Hepatocyte (in vitro differentiated cells): ENCODE measurements at regions not wholly inside any gene's neighbourhood (a gene's known extent, or its start where the extent isn't known, plus 50 kb on each side); places are given as distances from the start of the nearest gene placed in this dataset.

ENCODE experiments used
- DNase-seq: peaks from one replicate; pipeline ENCODE4 v3.0.0-alpha.2; 2016; ENCODE audit warnings: low spot score
- H2AFZ ChIP-seq: fragments of 200-600 bp; sonication (generic); 2 replicates; pipeline ENCODE4 v1.6.0; 2016; ENCODE audit warnings: antibody characterized with exemption, mild to moderate bottlenecking
- H3K27ac ChIP-seq: fragments of 200-600 bp; sonication (generic); 2 replicates; pipeline ENCODE4 v1.5.1; 2016; ENCODE audit warnings: mild to moderate bottlenecking
- H3K27me3 ChIP-seq: fragments of 200-600 bp; sonication (generic); 2 replicates; pipeline ENCODE4 v1.6.1; 2016
- H3K36me3 ChIP-seq: fragments of 200-600 bp; sonication (generic); replicated peaks from 2 replicates; pipeline ENCODE4 v1.5.1; 2016; ENCODE audit warnings: low read depth; ENCODE audit not compliant: insufficient read depth
- H3K4me1 ChIP-seq: fragments of 200-600 bp; sonication (generic); 2 replicates; pipeline ENCODE4 v1.5.1; 2016; ENCODE audit warnings: mild to moderate bottlenecking, moderate library complexity; ENCODE audit not compliant: insufficient read depth
- H3K4me2 ChIP-seq: fragments of 200-600 bp; sonication (generic); 2 replicates; pipeline ENCODE4 v1.6.0; 2016
- H3K4me3 ChIP-seq: fragments of 200-600 bp; sonication (generic); 2 replicates; pipeline ENCODE4 v1.5.1; 2016; ENCODE audit warnings: mild to moderate bottlenecking
- H3K79me2 ChIP-seq: fragments of 200-600 bp; sonication (generic); 2 replicates; pipeline ENCODE4 v1.6.0; 2017; ENCODE audit warnings: mild to moderate bottlenecking
- H3K9me2 ChIP-seq: fragments of 200-600 bp; sonication (generic); replicated peaks from 2 replicates; pipeline ENCODE4 v1.6.0; 2017; ENCODE audit warnings: mild to moderate bottlenecking; ENCODE audit not compliant: insufficient read depth
- H3K9me3 ChIP-seq: fragments of 200-600 bp; sonication (generic); 2 replicates; pipeline ENCODE4 v1.5.1; 2016; ENCODE audit warnings: low read depth, mild to moderate bottlenecking
- H4K20me1 ChIP-seq: fragments of 200-600 bp; sonication (generic); 2 replicates; pipeline ENCODE4 v1.6.0; 2016; ENCODE audit warnings: mild to moderate bottlenecking; ENCODE audit not compliant: insufficient read depth, poor library complexity, severe bottlenecking
- CTCF ChIP-seq: fragments of 200-600 bp; sonication (generic); IDR thresholded peaks from 2 replicates; pipeline ENCODE4 v1.5.1; 2016; ENCODE audit warnings: antibody characterized with exemption, mild to moderate bottlenecking; ENCODE audit not compliant: poor library complexity
- EZH2 ChIP-seq: fragments of 200-600 bp; sonication (generic); IDR thresholded peaks from 2 replicates; pipeline ENCODE4 v1.6.1; 2016; ENCODE audit warnings: antibody characterized with exemption, mild to moderate bottlenecking, borderline replicate concordance
- EZH2phosphoT487 ChIP-seq: fragments of 200-600 bp; sonication (generic); IDR thresholded peaks from one replicate; pipeline ENCODE4 v1.6.1; 2018; ENCODE audit warnings: antibody characterized with exemption, mild to moderate bottlenecking, low read depth, moderate library complexity; ENCODE audit not compliant: unreplicated experiment, severe bottlenecking
- WGBS: methylation state at CpG from one replicate; pipeline ENCODE4 v1.1.6; 2016; ENCODE audit warnings: low lambda C conversion rate; ENCODE audit errors: missing lambda C conversion rate; 5-methylcytosine and 5-hydroxymethylcytosine counted together

- no peak overlapping the region for H3K4me3 ChIP-seq
- no peak overlapping the region for H3K4me2 ChIP-seq
- no peaks in the 10 kb centered on the region for H3K27me3 ChIP-seq
- H3K36me3 ChIP-seq = no peaks in the 10 kb centered on the region
- no peaks in the 10 kb centered on the region for H4K20me1 ChIP-seq
- no peak overlapping the region for H2AFZ ChIP-seq
- H3K79me2 ChIP-seq = no peaks in the 10 kb centered on the region
- no peaks in the 10 kb centered on the region for H3K9me3 ChIP-seq
- H3K27ac ChIP-seq = no peak overlapping the region
- DNase-seq = no peak
- no peaks in the 10 kb centered on the region for H3K9me2 ChIP-seq
- 87% methylated on average over 3 of the region's 3 CpGs for WGBS
- no peaks in the 10 kb centered on the region for H3K4me1 ChIP-seq
- TF ChIP-seq CTCF = no peak
- no peak for TF ChIP-seq EZH2phosphoT487
- no peak for TF ChIP-seq EZH2
These were observed 68.0 kb upstream of the FTMT start for GRCh38 chr5:121783700-121784099.

- no peaks in the 10 kb centered on the region for H4K20me1 ChIP-seq
- no peaks in the 10 kb centered on the region for H3K79me2 ChIP-seq
- H3K27ac ChIP-seq = no peak overlapping the region
- H3K36me3 ChIP-seq = no peaks in the 10 kb centered on the region
- no peaks in the 10 kb centered on the region for H3K27me3 ChIP-seq
- H3K4me2 ChIP-seq = no peak overlapping the region
- no peaks in the 10 kb centered on the region for H3K9me2 ChIP-seq
- H3K4me3 ChIP-seq = no peak overlapping the region
- no peak overlapping the region for H2AFZ ChIP-seq
- no peaks in the 10 kb centered on the region for H3K9me3 ChIP-seq
- DNase-seq = no peak
- TF ChIP-seq CTCF = no peak
- no peaks in the 10 kb centered on the region for H3K4me1 ChIP-seq
These were observed 57.9 kb upstream of the FTMT start for GRCh38 chr5:121793791-121794190.

- no peak for TF ChIP-seq CTCF
- no peak for TF ChIP-seq EZH2phosphoT487
- no peak for TF ChIP-seq EZH2
- no peaks in the 10 kb centered on the region for H3K9me2 ChIP-seq
- H3K4me1 ChIP-seq = no peaks in the 10 kb centered on the region
- no peaks in the 10 kb centered on the region for H3K79me2 ChIP-seq
- WGBS = 61% methylated on average over 2 of the region's 2 CpGs
- no peak for DNase-seq
- no peaks in the 10 kb centered on the region for H3K27me3 ChIP-seq
- H4K20me1 ChIP-seq = no peaks in the 10 kb centered on the region
- H3K4me2 ChIP-seq = no peak overlapping the region
- H3K36me3 ChIP-seq = no peaks in the 10 kb centered on the region
- no peak overlapping the region for H3K4me3 ChIP-seq
- H3K27ac ChIP-seq = no peak overlapping the region
- no peaks in the 10 kb centered on the region for H3K9me3 ChIP-seq
- no peak overlapping the region for H2AFZ ChIP-seq
These were observed 56.2 kb upstream of the FTMT start for GRCh38 chr5:121795511-121795910.

- Histone ChIP-seq H3K36me3 (no peaks in the 10 kb centered on the region), H3K27ac (no peak overlapping the region), H3K4me3 (no peak overlapping the region), H3K9me2 (no peaks in the 10 kb centered on the region), H4K20me1 (no peaks in the 10 kb centered on the region), H3K27me3 (no peaks in the 10 kb centered on the region), H3K4me1 (no peaks in the 10 kb centered on the region), H3K9me3 (no peaks in the 10 kb centered on the region), H3K79me2 (no peaks in the 10 kb centered on the region), H2AFZ (no peak overlapping the region), H3K4me2 (no peak overlapping the region)
- TF ChIP-seq CTCF (no peak), EZH2 (no peak), EZH2phosphoT487 (no peak)
- peak; percentile 26 for DNase-seq
- WGBS = 58% methylated on average over 9 of the region's 9 CpGs
These were observed 53.8 kb upstream of the FTMT start for GRCh38 chr5:121797681-121798518.
